NCI-H187 (cell line): ENCODE measurements at regions not wholly inside any gene's neighbourhood (a gene's known extent, or its start where the extent isn't known, plus 50 kb on each side); places are given as distances from the start of the nearest gene placed in this dataset.

Experiments used
- DNase-seq, 2 experiments: peaks; one replicate each; lab custom pipeline; 2025; lab: John Stamatoyannopoulos, UW

DNA sequence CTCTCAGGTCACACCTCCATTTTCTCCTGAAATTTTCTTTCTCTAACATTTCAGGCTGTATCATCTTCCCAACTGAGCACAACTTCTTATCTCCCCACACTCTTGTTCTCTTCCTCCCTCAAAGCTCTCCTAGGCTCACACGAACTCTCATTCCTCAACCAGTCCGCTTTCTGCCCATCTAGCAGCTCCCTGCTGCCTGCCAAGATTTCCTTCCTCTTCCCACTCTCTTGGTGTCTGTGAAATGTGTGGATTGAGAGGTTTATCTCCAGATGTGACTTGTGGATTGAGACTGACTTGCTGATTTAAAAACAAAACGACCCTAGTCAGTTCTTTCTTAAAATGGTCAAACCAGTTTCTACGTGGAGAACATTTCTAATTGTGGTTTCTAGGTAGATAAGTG, 106.3 kb downstream of the MTNR1B start:
- DNase-seq = no peak

DNA sequence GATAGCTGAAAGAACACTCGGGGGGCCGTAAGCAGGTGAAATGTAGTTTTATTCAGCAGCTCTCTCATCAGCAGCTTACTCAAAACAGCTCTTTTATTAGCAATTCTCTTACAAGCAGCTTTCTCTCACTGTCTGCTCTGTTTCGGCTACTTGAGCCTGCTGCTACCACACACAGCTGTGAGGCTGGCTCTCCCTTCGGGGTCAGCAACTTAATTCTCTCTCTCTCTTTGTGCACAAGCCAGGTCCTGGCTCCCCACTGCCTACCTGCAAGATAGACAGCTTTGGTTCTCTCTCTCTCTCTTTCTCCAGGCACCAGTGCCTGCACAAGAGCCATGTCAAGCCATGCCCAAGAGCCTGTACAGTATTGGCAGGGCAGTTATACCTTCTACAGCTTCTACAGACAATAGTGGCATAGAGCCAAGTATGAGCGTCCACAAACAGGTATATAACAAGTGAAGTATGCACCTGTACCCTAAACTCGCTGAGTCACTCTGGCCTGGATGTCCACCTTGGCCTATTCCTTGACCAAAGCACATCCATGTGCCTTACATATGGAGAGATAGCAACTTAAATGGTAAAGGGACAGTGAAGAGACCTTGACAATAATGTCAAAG, 110.8 kb downstream of the MTNR1B start:
- DNase-seq = no peak

DNA sequence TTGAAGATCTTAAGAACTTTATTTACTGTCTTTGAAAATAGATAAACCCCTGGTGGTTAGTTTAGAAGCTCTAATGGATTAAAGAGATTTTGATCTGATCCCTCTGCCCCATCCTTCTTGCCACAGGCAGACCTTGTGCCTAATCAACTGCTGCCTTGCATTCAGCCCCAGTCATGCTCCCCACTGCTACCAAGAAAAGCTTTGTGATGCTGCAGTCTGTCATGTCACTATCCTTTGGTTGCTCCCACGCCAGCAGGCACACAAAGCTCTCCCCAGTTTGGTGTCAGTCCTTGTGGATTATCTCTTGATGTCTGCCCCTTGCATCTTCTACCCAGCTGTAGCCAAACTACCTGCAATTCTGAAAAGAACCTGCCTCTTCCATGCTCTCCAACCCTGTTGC, 112.2 kb downstream of the MTNR1B start:
- no peak for DNase-seq

DNA sequence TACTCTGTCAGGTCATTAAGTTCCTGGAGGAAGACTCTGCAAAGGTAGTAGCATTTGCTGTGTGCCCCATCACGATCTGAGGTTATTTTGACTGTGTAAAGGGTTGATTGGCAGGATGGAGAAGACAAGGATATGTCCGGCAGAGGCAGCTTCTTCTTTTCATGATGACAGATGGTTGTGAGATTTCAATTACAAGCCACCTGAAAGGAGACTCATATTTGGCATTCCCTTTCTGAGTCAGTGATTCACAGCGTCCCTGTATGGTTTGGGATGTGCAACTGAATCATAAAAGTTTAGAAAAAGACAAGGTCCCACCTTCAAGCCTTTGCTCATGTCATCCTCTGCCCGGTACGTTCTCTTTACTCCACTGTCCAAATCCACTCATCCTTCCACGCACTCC, 113.4 kb downstream of the MTNR1B start:
- DNase-seq = no peak

DNA sequence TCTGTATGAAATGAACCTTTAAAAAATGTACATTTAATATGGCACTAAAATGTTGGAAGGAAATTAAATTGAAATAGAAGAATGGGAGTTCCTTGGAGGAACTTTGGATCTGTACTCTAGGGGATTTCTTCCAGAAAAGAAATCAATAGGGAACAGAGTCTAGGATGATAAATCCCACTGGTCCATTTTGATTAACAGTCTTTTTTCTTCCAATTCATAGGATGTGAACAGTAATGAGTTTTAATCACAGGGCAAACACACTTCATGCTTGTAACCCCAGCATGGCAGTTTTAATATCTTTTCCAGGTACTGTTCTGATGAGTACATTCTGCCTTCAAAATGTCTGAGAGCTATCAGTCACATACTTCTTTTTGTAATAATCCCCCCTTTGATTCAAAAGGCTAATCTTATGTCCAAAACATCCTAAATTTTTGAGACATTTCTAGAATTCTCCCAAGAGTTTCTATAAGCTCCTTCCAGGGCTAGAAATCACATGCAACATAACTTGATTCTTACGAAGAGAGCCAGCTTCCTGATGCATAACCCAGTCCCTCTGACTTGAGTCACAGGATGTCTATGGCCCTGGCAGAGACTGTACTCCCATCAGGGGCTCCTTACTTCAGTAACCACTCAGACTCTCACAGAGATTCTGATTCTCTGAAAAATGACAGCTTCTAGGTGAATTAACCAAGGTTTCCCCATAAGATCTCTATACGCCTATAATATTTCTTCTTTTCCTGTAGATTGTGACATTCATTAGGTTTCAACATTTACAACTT, 112.9 kb downstream of the SLC36A4 start:
- DNase-seq = no peak

DNA sequence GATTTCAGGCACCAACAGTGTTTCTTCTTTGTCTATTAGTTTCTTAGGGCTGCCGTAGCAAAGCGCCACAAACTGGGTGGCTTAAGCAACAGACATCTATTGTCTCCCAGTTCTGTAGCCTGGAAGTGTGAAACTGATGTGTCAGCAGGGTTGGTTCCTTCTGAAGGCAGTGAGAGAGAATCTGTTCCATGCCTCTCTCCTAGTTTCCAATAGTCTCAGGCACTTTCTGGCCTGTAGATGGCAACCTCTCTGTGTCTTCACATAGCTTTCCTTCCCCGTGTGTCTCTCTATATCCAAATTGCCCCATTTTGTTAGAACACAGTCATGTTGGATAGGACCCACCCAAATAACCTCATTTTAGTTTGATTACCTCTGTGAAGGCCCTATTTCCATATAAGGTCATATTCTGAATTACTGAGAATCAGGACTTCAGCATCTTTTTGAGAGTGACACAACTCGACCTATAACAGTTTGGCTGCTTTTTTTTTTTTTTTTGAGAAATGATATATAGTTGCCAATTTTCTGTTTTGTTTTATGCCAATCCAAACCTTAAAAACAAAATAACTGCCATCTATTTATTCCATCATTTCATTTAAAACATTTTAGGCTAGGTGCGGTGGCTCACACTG, 108.2 kb downstream of the SLC36A4 start:
- no peak for DNase-seq
